Fibroblast of the aortic adventitia (primary cell): ENCODE measurements at regions not wholly inside any gene's neighbourhood (a gene's known extent, or its start where the extent isn't known, plus 50 kb on each side); places are given as distances from the start of the nearest gene placed in this dataset.

Experiments
- DNase-seq: peaks from one replicate; pipeline ENCODE4 v3.0.0-alpha.2; 2010; ENCODE audit warnings: low read depth
- H3K4me3 ChIP-seq: 2 replicates; pipeline ENCODE4 v1.5.1; 2011; ENCODE audit warnings: low read depth, mild to moderate bottlenecking, control low read depth, low read length, moderate library complexity
- CTCF ChIP-seq: IDR thresholded peaks from 2 replicates; pipeline ENCODE4 v1.5.1; 2011; ENCODE audit warnings: mild to moderate bottlenecking, low read length, control low read depth, inconsistent platforms; ENCODE audit not compliant: insufficient read depth

- no peak for DNase-seq
- TF ChIP-seq CTCF: no peak
- no peak overlapping the region for H3K4me3 ChIP-seq
Measured at GRCh38 chr4:117479673-117480072, 394.3 kb upstream of the TRAM1L1 start.

- TF ChIP-seq CTCF: no peak
Measured at GRCh38 chr4:117481742-117482141, 396.4 kb upstream of the TRAM1L1 start.

GRCh38 chr4:117488692-117489091 lies 403.3 kb upstream of the TRAM1L1 start:
- no peak for DNase-seq
- TF ChIP-seq CTCF: no peak
- H3K4me3 ChIP-seq: no peak overlapping the region

More at GRCh38 chr4:117481742-117482141, 396.4 kb upstream of the TRAM1L1 start:
- H3K4me3 ChIP-seq: no peak overlapping the region
- no peak for DNase-seq

GRCh38 chr4:117489107-117489506 lies 403.7 kb upstream of the TRAM1L1 start:
- no peak for DNase-seq
- TF ChIP-seq CTCF: no peak

GRCh38 chr4:117491516-117491915 lies 406.1 kb upstream of the TRAM1L1 start:
- DNase-seq: no peak
- no peak for TF ChIP-seq CTCF
- H3K4me3 ChIP-seq: no peak overlapping the region

More at GRCh38 chr4:117489107-117489506, 403.7 kb upstream of the TRAM1L1 start:
- H3K4me3 ChIP-seq: no peak overlapping the region

GRCh38 chr4:117495802-117496201 lies 410.4 kb upstream of the TRAM1L1 start:
- no peak overlapping the region for H3K4me3 ChIP-seq
- DNase-seq: no peak
- TF ChIP-seq CTCF: no peak

- H3K4me3 ChIP-seq: no peak overlapping the region
- TF ChIP-seq CTCF: no peak
- no peak for DNase-seq
Measured at GRCh38 chr4:117512414-117512813, 427.0 kb upstream of the TRAM1L1 start.
